Gastroesophageal sphincter (tissue), 3 donors: ENCODE measurements at regions not wholly inside any gene's neighbourhood (a gene's known extent, or its start where the extent isn't known, plus 50 kb on each side); places are given as distances from the start of the nearest gene placed in this dataset.

Source experiments
- CTCF ChIP-seq, 4 experiments: fragments of 200-600 bp in 2 of 4; fragments of 450-650 bp in 2 of 4; sonication (generic) in 1 of 4; IDR thresholded peaks; one replicate each; pipeline ENCODE4 v1.5.1; 2017 to 2019; ENCODE audit warnings: antibody characterized with exemption in 4 of 4, mild to moderate bottlenecking in 2 of 4, moderate library complexity in 2 of 4
- EP300 ChIP-seq: sonication (generic); formaldehyde crosslinking; IDR thresholded peaks from one replicate; pipeline ENCODE4 v1.6.1; 2017; ENCODE audit warnings: antibody characterized with exemption, mild to moderate bottlenecking
- POLR2A ChIP-seq, 2 donors: fragments of 450-650 bp; IDR thresholded peaks; one replicate each; pipeline ENCODE4 v1.6.1; 2017; ENCODE audit warnings: antibody characterized with exemption in 2 of 2, mild to moderate bottlenecking in 2 of 2, moderate library complexity in 1 of 2
- POLR2AphosphoS5 ChIP-seq: sonication (generic); formaldehyde crosslinking; IDR thresholded peaks from one replicate; pipeline ENCODE4 v1.6.1; 2017; ENCODE audit warnings: antibody characterized with exemption

- TF ChIP-seq CTCF (IDR thresholded peaks at IDR 0.05) (no peak), EP300 (no peak), POLR2AphosphoS5 (no peak), POLR2A (IDR thresholded peaks at IDR 0.05) (no peak)
These were observed 414.5 kb downstream of the ACTL7B start for GRCh38 chr9:108441251-108441650.
